Stimulated activated CD8-positive, alpha-beta memory T cell treated with anti-CD3 and anti-CD28 coated beads, Interleukin-2, amount 100 ng/mL, for 1 hour (primary cell): ENCODE measurements at regions not wholly inside any gene's neighbourhood (a gene's known extent, or its start where the extent isn't known, plus 50 kb on each side); places are given as distances from the start of the nearest gene placed in this dataset.

Experiments used
- DNase-seq, 2 donors: peaks; one replicate each; pipeline ENCODE4 v3.0.0-alpha.2; 2020; ENCODE audit warnings: low read depth in 2 of 2

DNA sequence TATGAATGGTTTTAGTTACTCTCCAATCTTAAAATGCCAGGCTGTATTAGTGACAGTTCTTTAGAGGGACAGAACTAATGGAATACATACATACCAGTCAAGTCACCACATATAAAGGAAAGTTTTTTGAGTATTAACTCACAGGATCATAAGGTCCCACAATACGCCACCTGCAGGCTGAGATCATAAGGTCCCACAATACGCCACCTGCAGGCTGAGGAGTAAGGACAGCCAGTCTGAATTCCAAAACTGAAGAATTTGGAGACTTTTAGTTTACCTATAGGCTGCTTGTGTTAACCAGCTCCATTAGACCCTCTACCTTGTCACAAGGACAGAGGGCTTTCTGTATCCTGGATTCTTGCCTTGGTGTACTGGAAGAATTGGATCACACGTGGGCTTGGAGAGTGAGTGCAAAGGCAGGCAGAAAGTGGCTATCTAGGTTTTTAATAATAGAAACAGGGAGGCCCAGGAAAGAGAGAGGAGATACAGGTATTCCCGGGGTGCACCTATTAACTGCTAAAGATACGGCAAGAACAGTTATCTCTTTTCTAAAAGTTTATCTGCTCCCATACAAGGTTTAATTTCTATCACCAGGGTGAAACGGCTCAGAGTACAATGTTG is 234.9 kb upstream of the CYRIA start:
- no peak for DNase-seq

DNA sequence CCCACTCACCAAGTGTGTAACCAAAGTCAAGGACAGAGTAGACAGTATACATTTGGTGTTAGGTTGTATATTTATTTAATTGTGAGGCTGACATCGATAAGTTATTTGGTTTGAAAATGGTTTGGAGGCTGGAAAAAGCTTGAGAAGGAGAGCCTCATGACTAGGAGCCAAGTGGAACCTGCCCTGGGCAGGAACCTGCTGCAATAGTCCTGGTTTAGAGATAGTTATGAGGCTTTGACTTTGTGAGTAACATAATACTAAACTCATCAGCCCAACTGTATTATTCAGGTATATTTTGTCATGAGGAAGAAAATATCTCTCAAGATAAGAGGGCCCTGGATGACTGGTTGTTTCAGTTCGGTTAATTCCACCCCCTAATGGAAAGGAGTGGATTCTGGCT is 234.3 kb upstream of the CYRIA start:
- no peak for DNase-seq

DNA sequence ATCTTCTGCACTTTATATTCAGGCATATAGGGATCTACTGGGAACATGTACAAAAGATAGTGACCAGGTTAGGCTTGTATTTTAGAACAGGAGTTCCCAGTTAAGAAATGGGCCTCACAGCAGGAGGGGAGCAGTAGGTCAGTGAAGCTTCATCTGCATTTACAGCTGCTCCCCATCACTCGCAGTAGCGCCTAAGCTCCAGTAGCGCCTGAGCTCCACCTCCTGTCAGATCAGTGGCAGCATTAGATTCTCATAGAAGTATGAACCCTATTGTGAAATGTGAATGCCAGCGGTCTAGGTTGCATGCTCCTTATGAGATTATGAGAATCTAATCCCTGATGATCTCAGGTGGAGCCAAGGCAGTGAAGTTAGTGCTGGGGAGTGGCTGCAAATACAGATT is 224.4 kb upstream of the CYRIA start:
- DNase-seq: no peak

DNA sequence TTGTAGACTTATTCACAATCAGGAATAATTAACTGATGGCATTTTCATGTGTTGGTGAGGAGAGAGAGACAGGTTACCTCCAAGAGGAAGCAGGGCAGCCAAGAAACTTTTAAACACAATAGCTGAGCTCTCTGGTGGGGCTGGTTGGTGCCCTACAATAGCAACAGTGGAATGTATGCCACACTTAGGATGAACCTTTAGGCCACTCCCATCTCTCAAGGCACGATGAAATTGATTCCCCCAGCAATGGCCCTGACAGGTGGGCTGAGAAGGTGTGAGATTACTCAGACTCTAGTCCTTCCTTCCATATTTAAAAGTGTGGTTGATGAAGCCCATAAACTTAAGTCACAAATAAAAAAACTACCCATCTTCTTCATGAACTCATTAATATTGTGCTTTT is 219.4 kb upstream of the CYRIA start:
- no peak for DNase-seq

DNA sequence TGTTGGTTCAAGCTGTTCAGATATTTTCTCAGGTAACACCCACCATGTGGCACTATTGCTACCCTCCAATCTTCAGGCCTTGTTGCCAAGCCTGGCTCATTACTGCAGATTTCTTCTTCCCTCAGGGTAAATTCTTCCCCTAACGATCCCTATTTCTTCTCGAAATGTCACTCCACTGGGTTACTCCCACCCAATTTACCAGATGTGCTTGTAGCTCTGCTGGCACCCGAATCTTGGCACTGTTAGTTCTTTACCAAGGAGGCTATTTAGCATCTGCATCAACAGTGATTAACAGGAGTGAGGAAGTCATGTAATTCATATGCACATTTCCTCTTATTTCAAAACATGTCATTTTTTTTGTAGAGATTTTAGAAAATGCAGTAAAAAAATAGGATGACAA is 217.1 kb upstream of the CYRIA start:
- no peak for DNase-seq

DNA sequence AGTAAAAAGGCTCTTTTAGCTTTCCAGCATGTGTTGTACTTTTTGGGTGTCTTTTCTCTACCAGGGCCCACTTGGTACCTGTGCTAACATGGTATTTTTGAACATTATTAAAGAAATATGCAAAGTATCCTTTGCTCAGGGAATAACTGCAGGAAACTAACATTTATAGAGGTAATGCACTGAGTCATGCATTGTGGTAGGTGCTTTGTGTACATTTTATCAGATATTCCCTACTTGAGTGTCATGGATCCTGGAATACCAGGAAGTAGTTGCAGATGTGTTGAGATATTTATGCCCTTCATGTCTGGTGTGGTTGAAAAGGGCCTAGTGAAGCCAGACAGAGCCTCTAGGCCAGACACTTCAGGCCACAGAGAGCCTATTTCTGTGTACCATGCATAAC is 215.5 kb upstream of the CYRIA start:
- DNase-seq: no peak

DNA sequence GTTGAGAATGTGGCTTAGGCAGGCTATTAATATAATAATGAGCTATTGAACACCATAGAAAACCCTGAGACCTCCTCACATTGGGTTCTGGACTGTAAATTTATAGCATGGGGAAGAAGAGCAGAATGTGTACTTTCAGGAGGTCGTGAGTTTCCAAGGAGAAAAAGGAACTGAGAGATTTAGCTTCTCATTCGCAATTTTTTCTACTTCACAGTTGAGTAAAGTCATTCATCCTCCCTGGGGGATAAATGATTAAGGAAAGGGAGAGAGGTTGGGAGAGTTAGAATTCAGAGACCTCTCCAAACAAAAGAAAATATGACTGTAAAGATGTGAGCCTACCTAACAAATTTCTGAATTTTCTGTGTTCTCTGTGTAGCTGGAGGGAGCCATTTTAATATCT is 205.8 kb upstream of the CYRIA start:
- no peak for DNase-seq

DNA sequence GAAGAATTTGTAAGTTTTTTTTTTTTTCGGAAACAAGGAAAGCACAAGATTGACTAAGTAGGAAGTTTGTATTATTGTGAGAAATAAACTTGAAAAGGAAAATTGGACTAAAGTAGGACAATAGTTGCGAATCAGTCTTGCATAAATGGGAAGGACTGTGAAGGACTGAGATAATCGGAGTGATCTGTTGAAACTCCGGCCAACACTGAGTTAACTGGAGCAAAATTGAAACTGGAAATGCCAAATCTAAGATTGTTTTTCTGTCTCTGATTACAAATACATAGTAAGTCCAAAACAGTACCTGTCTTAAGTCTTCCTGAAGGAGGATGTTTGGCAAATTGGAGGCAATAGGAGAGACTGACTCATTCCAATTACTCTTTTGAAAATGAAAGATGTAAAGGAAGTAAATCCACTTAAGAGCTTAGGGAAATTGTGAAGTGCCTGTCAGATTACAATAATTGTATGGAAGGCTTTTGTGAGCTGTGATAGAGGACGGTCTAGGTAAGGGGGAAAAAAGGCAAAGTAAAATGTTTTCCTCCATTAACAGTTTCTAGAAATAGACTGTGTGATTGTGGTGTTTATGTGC is 204.9 kb upstream of the CYRIA start:
- no peak for DNase-seq

DNA sequence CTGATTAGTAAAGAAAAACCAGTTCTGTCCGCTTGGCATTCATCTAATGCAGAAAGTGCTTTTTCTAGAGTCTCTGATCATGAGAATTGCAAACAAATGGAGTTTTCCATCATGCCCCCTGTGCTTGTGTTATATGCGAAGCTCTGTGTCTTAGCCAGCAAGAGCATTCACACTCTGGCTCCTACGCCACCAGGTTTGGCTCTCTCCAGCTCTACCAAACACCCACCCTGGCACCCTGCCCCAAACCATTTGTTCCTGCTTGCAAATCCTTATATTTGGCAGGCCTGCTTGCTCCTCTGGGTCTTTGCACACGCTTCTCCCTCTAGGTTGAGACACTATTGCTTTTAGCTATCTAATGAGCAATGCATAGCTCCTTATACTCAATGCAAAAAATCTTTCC is 204.1 kb upstream of the CYRIA start:
- DNase-seq: no peak

DNA sequence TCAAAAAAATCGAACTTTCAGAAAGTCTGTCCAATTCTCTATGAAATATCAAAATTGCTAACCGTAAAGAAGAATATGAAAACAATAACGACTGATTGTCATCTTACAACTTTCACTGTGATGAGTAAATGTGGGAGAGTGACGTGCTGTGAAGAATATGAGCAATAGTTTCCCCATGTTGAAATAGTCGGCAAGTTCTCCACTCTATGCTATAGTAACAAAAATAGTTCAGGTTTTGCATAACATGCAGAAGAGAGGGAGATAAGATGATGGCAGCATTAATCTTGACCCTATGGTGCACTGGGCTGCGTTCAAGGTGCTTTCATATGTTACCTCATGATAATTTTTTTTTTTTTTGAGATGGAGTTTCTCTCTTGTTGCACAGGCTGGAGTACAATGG is 196.8 kb upstream of the CYRIA start:
- no peak for DNase-seq

DNA sequence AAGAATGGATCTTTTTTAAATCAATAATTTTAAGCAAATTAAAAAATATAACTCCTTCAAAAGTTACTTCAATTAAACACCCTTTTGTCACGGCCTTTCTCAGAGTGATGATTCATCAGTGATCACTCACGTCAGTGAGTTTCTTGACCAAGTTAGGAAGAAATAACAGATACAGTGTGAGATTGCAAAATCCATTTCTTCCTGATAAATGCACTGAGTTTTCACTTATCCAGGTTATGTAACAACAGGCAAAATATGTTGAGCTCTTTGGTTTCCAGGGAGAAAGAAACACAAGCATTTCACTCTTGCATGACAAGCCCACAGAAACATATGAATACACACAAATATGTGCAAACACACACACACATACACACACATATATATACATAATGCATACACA is 195.9 kb upstream of the CYRIA start:
- DNase-seq: no peak

DNA sequence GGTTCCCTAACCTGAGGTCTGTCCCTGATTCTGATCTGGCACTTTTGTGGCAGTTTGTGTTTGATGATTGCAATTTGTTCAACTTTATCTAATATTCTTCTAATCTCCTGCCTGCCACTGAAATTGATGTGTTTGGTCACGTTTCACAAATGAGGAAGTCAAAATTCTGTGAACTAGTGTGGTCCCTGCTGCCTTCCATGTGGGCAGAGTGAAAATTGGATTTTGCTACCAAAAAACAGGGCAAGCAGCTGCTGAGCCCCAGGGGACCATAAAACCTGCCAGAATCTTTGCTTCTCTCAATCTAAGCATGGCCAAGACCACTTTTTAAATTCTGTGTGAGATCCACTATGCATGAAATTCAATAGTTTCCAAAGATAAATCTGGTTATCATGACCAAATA is 195.5 kb upstream of the CYRIA start:
- DNase-seq: no peak

DNA sequence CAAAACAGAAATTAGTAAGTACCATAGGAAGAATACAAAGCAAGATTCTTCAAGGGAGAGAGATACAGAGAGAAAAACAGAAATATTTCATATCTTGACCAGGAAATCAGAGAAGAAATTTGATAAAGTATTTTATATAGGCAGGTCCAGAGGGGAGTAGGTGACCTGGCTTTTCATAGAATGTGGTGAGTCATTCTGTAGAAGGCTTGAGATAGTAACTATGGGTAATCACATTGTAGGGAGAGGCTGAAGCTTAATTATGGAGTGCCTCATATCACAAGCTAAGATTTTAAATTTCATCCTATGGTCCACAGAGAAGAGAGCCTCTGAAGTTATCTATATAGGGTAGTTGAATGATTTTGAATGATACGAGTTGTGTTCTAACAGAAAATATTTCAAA is 195.0 kb upstream of the CYRIA start:
- DNase-seq: no peak

DNA sequence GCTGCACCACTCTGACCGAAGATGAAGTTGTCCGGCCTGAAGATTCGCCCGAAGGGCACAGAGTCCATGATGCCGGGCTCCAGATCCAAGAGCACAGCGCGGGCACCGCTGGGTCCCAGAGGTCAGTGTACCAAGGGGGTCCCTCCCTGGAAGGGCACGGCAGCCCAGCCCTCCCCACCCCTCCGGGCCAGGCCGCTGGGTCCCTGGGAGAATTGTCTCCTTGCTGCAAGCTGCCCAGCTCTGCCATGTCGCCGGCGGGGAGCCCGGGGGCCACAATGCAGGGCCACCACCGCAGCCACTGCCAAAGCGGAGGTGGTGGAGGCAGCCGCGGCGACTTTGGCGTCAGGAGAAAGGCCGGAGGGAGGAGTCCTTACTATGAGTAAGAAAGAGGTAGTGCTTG is 189.5 kb upstream of the CYRIA start:
- DNase-seq: no peak

DNA sequence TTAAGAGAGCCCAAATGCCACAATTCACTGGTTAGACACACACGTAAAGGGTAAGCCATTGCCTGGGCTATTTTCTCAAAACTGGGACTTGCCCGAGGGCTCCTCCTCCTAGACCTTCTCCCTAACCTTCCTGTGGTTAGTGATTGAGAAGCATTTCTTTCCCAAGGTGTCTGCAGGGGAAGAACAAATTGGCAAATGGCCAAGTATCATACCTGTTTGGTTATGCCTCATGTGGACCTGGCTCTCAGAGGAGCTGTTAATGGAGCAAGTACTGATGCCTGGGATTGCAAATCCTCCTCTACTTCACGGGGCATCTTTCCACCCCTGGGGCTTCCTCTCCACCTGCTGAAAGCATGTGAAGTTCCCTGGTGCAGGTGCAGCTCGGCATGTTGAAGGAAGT is 187.5 kb upstream of the CYRIA start:
- DNase-seq: no peak

DNA sequence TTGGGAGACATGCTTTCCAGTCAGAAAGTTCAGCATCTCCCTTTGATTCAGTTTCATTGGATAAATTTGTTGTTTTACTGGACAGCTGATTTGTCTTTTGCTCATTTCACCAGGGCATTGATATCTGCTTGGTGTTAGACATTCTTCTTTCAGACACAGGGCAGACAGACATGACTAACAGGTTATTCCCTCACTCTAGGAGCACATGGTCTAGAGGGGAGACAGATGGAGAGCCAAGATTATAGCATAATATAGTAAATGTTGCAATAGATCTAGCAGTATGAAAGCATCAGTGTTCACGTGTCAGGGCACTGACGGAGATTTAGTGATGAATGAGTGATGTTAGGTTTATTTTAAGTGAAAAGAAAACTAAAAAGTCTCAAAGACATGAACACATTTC is 187.0 kb upstream of the CYRIA start:
- no peak for DNase-seq

DNA sequence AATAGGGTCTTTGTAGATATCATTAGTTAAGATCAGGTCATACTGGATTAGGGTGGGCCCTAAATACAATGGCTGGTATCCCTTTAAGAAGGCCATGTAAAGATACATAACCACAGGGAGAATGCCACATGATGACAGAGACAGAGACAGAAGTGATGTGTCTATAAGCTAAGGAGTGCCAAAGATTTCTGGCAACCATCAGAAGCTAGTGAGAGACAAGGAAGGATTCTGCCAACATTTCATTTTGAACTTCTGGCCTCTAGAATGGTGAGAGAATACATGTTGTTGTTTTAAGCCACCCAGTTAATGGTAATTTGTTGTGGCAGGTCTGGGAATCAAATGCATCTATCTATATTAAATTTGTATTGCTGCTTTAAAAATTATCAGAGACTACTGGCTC is 185.5 kb upstream of the CYRIA start:
- no peak for DNase-seq

DNA sequence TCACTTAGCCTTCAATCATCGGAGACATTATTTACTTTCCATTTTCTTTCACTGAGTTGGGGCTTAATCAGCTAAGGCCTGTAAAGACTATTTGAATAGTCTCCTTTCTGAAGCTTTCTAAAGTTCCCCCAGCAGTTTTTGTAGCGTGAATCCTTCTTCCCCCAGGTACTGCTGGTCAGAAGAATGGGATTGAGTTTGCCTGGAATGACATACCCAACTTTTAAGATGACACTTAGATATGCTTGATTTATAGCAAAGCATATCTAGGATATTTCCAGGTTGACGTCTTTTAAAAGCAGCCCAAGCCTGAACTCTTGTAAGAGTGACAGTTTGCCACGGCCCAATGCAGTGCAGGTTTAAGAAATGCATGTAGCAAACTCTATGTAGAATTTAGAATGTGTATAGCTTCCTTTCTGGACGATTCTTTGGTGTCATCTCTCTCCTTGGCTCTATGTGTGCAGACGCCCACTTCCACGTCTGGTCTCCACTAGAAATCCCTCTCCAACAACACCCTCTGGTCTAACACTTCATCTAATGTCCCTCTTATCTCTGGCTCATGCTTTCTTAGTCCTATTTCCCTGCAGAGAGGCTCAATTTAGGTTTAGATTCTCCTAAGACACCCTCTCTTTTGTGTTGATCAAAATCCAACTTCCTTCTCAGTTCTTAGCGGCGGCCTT is 175.0 kb upstream of the CYRIA start:
- DNase-seq: no peak

DNA sequence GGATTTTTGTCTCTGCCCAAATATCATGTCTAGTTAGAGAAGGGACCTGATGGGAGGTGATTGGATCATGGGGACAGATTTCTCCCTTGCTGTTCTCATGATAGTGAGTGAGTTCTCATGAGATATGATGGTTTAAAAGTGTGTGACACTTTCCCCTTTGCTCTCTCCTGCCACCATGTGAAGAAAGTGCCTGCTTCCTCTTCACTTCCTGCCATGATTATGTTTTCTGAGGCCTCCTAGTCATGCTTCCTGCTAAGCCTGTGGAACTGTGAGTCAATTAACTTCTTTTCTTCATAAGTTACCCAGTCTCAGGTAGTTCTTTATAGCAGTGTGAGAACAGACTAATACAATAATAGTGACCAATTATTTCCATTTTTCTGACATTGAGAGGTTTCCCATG is 167.3 kb upstream of the CYRIA start:
- DNase-seq: no peak

DNA sequence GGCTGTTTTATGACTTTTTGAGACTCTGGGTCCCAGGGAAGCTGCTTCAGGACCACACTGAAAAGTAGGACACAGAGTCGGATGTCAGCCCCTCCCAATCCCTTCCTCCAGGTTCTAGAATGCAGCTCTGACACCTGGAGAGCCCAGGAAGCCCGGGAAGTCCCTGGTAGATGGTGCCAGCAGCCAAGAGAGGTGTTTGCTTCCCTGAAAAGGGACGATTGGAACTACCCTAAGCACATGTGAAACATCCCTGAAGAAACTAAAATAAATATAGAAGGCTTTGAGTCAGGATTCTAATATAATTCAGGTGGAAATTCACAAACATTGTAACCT is 163.2 kb upstream of the CYRIA start:
- DNase-seq: no peak

DNA sequence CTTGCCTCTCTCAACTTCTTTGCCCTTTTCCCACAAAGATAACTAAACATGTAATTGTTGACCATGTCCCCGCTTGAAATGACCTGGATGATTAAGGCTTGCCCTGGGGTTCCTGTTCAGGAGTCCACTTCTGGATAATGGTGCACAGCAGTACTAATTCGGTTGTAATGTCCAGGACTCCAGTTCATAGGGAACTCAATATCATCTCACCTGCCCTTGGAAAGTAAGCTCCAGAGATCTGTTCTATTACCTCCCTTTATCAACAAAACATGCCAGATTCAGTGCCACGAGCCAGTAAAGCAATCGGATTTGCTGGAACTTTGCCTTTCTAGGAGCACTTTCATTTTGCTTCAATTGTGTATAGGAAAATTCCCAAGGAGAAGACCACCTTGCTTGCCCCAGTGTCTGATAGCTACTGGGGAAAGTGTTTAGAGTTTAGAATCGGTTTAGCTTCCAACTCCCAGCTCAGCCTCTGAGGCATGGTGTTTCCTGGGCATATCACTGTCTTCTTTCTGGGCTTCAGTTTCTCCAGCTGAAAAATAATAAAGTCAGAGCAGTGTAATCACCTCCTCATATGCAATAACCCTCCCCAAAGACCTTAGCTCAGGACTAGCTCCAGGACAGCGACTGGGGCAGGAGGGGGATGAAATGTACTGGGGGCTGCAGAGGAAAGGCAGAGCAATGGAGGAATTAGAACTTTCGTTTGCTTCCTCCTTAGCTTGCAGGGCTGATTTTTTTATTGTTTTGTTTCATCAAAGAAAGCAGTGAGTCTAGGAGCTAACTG is 162.6 kb upstream of the CYRIA start:
- no peak for DNase-seq

DNA sequence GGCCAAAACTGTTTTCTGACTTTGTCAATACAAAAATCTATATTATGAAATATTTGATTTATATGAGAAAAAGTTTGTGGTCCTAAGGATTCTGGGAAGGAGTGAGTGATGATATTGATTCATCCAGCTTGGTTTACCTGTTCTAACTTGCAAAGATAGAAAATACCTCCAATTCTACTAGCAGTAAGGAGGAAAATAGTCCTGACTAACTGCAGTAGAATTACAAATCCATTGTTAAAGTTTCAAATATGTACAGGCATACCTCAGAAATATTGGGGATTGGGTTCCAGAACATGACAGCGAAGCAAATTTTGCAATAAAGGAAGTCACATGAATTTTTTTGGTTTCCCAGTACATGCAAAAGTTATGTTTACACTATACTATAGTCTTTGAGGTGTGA is 158.8 kb upstream of the CYRIA start:
- DNase-seq: no peak

DNA sequence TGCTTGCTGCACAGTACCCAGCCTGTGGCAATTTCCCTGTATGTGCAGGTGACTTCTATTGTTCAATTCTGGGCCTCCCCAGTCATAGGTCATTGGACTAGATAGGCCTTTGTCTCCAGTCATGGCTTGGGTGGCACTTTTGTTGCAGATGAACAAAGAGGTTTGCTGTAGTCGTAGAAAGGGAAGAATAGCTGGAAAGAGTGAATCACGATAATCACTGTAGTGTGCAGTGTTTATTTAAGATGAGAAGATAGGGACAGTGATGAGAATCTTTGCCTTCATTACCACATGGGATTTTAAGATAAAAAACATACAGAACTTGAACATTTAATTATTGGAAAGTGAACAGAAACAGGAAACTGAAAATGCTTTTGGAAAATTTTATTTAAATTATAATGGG is 156.1 kb upstream of the CYRIA start:
- DNase-seq: no peak
